WTC11 (cell line): ENCODE measurements at regions not wholly inside any gene's neighbourhood (a gene's known extent, or its start where the extent isn't known, plus 50 kb on each side); places are given as distances from the start of the nearest gene placed in this dataset.

Experiments
- ATF2 ChIP-seq: sonication (generic); formaldehyde crosslinking; IDR thresholded peaks from 2 replicates; pipeline ENCODE4 v1.8.1; 2022; ENCODE audit warnings: low read depth, missing genetic modification reagents, borderline replicate concordance
- ATF3 ChIP-seq: sonication (generic); formaldehyde crosslinking; conservative IDR thresholded peaks from 2 replicates; pipeline ENCODE4 v1.8.1; 2022; ENCODE audit warnings: mild to moderate bottlenecking, missing genetic modification reagents
- ETV6 ChIP-seq: sonication (generic); formaldehyde crosslinking; IDR thresholded peaks from 2 replicates; pipeline ENCODE4 v1.8.1; 2022; ENCODE audit warnings: mild to moderate bottlenecking, missing genetic modification reagents
- HMGA2 ChIP-seq: fragments of 250-450 bp; sonication (Bioruptor Pico); IDR thresholded peaks from 2 replicates; pipeline ENCODE4 v1.4.0; 2021; ENCODE audit warnings: mild to moderate bottlenecking, moderate library complexity
- JUN ChIP-seq: sonication (generic); formaldehyde crosslinking; IDR thresholded peaks from 2 replicates; pipeline ENCODE4 v1.8.0; 2023; ENCODE audit warnings: mild to moderate bottlenecking, missing genetic modification reagents
- KAT7 ChIP-seq: sonication (generic); formaldehyde crosslinking; IDR thresholded peaks from 2 replicates; pipeline ENCODE4 v1.8.1; 2023; ENCODE audit warnings: missing genetic modification reagents, mild to moderate bottlenecking, borderline replicate concordance
- NFYB ChIP-seq: sonication (generic); formaldehyde crosslinking; conservative IDR thresholded peaks from 2 replicates; pipeline ENCODE4 v1.8.0; 2022; ENCODE audit warnings: low read depth, missing genetic modification reagents
- RELA ChIP-seq: sonication (generic); formaldehyde crosslinking; IDR thresholded peaks from 2 replicates; pipeline ENCODE4 v1.8.1; 2022; ENCODE audit warnings: missing genetic modification reagents, mild to moderate bottlenecking, borderline replicate concordance
- TP53 ChIP-seq: sonication (generic); formaldehyde crosslinking; IDR thresholded peaks from 2 replicates; pipeline ENCODE4 v1.8.1; 2023; ENCODE audit warnings: mild to moderate bottlenecking, missing genetic modification reagents
- ZNF317 ChIP-seq: sonication (generic); formaldehyde crosslinking; IDR thresholded peaks from 2 replicates; pipeline ENCODE4 v1.8.1; 2023; ENCODE audit warnings: low read depth, mild to moderate bottlenecking, moderate library complexity, missing genetic modification reagents, borderline replicate concordance
- TF ChIP-seq, protein P1 (sequence below): fragments of 200-600 bp; IDR thresholded peaks from 2 replicates; pipeline ENCODE4 v1.8.0; 2022; ENCODE audit warnings: antibody characterized with exemption
- TF ChIP-seq, protein P2 (sequence below): sonication (generic); formaldehyde crosslinking; IDR thresholded peaks from 2 replicates; pipeline ENCODE4 v1.8.1; 2023; ENCODE audit warnings: mild to moderate bottlenecking, missing genetic modification reagents

DNA sequence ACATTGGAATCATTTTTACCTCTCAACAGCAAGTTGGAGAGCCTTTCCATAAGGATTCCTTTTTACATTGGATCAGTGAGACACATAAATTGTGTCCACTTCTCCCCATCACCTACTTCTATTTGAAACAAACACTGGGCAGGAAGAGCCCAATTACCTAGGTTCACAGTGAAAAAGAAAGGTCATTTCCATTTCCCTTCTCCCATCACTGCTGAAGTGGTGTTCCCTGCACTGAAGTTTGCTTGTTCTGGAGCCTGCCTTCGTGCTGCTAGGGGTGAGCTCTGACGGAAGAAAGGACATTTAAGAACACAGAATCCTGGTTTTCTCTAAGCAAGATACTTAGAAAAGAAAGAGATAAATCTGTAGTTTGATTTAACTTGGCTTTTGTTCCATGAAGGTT is 123.8 kb upstream of the ZBTB20 start:
- TF ChIP-seq NFYB (CRISPR knock-in tag) = no peak
- no peak for TF ChIP-seq ETV6 (CRISPR knock-in tag)
- TF ChIP-seq, protein P1, sequence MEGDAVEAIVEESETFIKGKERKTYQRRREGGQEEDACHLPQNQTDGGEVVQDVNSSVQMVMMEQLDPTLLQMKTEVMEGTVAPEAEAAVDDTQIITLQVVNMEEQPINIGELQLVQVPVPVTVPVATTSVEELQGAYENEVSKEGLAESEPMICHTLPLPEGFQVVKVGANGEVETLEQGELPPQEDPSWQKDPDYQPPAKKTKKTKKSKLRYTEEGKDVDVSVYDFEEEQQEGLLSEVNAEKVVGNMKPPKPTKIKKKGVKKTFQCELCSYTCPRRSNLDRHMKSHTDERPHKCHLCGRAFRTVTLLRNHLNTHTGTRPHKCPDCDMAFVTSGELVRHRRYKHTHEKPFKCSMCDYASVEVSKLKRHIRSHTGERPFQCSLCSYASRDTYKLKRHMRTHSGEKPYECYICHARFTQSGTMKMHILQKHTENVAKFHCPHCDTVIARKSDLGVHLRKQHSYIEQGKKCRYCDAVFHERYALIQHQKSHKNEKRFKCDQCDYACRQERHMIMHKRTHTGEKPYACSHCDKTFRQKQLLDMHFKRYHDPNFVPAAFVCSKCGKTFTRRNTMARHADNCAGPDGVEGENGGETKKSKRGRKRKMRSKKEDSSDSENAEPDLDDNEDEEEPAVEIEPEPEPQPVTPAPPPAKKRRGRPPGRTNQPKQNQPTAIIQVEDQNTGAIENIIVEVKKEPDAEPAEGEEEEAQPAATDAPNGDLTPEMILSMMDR = no peak
- no peak for TF ChIP-seq ATF2
- TF ChIP-seq HMGA2 (CRISPR knock-in tag) = no peak
- TF ChIP-seq JUN (CRISPR knock-in tag) = no peak
- no peak for TF ChIP-seq TP53 (CRISPR knock-in tag)
- TF ChIP-seq KAT7 (CRISPR knock-in tag) = no peak
- TF ChIP-seq ZNF317 (CRISPR knock-in tag) = no peak
- TF ChIP-seq, protein P2, sequence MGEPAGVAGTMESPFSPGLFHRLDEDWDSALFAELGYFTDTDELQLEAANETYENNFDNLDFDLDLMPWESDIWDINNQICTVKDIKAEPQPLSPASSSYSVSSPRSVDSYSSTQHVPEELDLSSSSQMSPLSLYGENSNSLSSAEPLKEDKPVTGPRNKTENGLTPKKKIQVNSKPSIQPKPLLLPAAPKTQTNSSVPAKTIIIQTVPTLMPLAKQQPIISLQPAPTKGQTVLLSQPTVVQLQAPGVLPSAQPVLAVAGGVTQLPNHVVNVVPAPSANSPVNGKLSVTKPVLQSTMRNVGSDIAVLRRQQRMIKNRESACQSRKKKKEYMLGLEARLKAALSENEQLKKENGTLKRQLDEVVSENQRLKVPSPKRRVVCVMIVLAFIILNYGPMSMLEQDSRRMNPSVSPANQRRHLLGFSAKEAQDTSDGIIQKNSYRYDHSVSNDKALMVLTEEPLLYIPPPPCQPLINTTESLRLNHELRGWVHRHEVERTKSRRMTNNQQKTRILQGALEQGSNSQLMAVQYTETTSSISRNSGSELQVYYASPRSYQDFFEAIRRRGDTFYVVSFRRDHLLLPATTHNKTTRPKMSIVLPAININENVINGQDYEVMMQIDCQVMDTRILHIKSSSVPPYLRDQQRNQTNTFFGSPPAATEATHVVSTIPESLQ (CRISPR knock-in tag) = no peak
- TF ChIP-seq ATF3 (CRISPR knock-in tag) = no peak
- no peak for TF ChIP-seq RELA (CRISPR knock-in tag)
